ENCODE measurements at regions not wholly inside any gene's neighbourhood (a gene's known extent, or its start where the extent isn't known, plus 50 kb on each side); places are given as distances from the start of the nearest gene placed in this dataset.

DNA sequence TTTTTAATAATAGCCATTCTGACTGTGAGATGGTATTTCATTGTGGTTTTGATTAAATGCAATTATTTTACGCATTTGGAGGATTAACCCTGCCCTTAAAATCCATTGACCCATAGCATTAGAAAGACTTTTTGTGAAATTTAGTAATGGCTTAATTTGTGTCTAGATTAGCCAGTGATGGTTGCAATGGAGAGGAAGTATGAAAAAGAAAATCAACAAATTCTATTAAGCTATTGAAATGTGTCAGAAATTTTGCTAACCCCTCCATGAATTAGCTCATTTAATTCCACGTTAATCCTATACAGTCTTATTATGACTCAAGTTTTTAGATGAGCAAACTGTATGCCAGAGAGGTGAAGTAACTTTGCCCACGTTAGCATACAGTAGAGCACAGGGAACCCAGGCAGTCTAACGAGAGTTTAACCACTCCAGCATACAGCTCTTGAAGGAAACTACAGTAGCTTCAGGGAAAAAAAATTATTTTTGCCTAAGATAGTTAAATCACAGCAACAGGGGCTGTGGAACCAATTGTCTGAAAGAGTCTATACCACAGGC, 158.2 kb upstream of the PPP2R2B start:
- DNase-seq (ENCODE audit: low read depth in 2 of 3, low spot score in 1 of 3), result no peak

DNA sequence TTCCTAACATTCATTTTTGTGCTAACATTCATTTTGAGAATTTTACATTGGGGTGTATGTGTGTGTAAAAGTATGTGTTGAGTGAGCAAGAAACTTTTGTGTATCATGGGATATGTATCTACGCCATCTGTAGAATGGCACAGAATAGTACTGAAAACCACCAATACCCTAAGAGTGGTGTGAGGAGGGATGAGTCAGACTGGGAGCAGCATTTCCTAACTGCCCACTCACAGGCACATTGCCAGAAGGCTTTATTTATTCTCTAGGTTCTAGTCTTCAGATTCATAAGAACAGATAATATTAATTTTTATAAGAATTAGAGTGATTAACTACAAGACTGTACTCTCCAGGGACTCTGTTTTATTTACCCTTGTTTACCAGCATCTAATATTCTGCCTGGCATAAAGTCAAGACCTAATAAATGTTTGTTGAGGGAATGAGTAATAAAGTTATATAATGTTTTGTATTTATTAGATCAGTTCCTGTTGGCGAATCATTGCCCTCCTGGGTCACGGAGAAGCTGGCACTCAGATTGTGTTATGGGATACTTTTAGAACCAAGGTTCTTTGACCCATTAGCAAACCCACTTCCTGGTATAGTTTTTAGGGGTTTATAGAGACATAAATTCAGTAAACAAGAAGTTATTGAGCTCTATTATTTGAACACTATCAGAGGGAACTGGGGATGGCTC, 159.1 kb upstream of the PPP2R2B start:
- DNase-seq (ENCODE audit: low read depth in 2 of 3, low spot score in 1 of 3), result no peak

- DNase-seq (ENCODE audit: low read depth in 2 of 3, low spot score in 1 of 3), result no peak
Measured at GRCh38 chr5:147040856-147041255, 162.3 kb upstream of the PPP2R2B start.

DNA sequence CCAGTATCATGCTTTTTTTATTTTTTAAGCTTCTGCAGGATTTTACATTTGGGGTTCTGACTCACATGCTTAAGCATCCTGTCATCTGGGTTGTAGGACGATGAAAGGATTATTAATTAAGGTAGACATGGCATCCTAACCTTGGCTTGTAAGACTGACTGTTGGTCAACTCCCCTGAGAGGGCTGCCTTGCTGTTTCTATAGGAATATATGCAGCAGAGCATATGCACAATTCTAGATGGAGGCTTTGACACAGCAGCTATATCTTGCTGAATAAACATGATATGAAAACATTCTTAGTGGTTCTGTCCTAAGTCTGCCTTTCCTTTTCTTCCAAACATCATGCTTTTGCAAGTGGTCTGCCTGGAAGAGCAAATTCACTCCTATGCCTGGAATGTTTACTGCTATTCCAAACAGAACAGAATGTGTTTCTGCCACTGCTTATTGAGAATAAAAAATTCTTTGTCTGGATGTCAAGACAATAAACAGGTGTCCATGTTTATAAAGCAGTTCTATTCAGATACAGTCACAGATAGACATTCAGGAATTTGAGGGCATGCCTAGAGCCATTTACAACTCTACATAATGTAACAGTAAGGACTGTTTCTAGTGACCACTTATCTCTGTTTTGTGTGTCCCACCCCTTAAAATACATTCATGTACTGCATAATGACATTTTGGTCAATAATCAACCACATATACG, 166.2 kb upstream of the PPP2R2B start:
- no peak for DNase-seq (ENCODE audit: low read depth in 2 of 3, low spot score in 1 of 3)

GRCh38 chr5:147045290-147045689, 166.7 kb upstream of the PPP2R2B start:
- no peak for DNase-seq (ENCODE audit: low read depth in 2 of 3, low spot score in 1 of 3)

- DNase-seq (ENCODE audit: low read depth in 2 of 3, low spot score in 1 of 3), result no peak
Measured at GRCh38 chr5:147046281-147046680, 167.7 kb upstream of the PPP2R2B start.

GRCh38 chr5:147046894-147047293, 168.3 kb upstream of the PPP2R2B start:
- no peak for DNase-seq (ENCODE audit: low read depth in 2 of 3, low spot score in 1 of 3)

DNA sequence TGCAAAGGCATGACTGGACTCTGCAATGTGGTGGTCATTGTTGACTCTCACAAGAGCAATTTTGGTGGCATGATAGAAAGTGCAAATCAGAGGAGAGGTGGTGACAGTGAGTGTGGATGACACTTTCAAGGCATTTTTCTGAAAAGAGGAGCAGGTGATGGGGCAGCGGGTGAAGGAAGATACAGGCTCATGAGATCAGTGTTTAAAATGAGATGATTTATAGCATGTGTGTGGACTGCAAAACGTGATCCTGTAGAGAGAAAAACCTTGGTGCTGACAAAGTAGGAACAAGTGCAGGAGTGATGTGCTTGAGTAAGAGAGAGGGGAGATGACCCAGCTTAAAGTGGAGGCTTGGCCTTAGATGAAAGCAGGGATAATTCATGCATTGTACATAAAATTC, 171.2 kb upstream of the PPP2R2B start:
- DNase-seq (ENCODE audit: low read depth in 2 of 3, low spot score in 1 of 3), result no peak

- no peak for DNase-seq (ENCODE audit: low read depth in 2 of 3, low spot score in 1 of 3)
Measured at GRCh38 chr5:147050172-147050571, 171.6 kb upstream of the PPP2R2B start.

GRCh38 chr5:147051193-147051592, 172.6 kb upstream of the PPP2R2B start:
- DNase-seq (ENCODE audit: low read depth in 2 of 3, low spot score in 1 of 3), result no peak

- no peak for DNase-seq (ENCODE audit: low read depth in 2 of 3, low spot score in 1 of 3)
Measured at GRCh38 chr5:147052519-147052918, 174.0 kb upstream of the PPP2R2B start.

GRCh38 chr5:147055089-147055826, 176.7 kb upstream of the PPP2R2B start:
- no peak for DNase-seq (ENCODE audit: low read depth in 2 of 3, low spot score in 1 of 3)

GRCh38 chr5:147055850-147056566, 177.5 kb upstream of the PPP2R2B start:
- no peak for DNase-seq (ENCODE audit: low read depth in 2 of 3, low spot score in 1 of 3)

DNA sequence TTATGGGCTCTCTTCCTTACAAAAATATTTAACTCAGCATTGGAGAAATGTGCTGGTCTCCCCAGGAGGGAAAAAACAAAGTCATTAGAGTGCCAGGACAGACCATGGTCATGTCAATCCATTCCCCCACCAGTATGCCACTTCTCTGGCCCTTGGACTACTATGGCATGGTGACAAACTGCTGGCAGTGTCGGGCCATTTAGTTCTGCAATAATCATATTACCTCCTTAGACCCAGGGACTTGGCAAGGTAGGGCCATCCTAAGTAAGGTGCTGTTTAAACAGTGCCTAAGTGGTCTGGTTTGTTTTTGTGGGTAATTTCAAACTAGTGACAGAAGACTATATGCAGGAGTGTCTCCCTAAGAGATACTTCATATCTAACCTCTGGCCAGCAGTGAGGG, 177.8 kb upstream of the STK32A start:
- DNase-seq (ENCODE audit: low read depth in 2 of 3, low spot score in 1 of 3), result no peak

DNA sequence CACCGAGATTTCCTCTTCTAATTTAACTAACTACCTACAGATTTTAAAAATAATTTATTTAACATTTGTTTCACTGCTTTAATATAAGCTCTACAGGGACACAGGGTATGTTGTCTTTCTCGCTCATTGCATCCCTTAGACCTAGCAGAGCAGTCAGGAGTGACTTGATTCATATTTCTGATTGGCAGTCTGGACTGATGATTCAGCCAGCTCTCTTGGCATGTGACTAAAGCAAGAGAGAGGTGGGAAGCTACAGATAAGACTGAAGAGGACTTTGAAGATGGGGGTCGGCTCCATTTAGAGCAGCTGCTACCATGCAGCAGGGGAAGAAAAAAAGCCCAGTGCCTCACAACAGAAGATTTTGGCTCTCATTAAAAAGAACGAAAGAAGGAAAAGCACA, 173.4 kb upstream of the STK32A start:
- no peak for DNase-seq (ENCODE audit: low read depth in 2 of 3, low spot score in 1 of 3)

GRCh38 chr5:147062427-147062826, 172.4 kb upstream of the STK32A start:
- no peak for DNase-seq (ENCODE audit: low read depth in 2 of 3, low spot score in 1 of 3)

DNA sequence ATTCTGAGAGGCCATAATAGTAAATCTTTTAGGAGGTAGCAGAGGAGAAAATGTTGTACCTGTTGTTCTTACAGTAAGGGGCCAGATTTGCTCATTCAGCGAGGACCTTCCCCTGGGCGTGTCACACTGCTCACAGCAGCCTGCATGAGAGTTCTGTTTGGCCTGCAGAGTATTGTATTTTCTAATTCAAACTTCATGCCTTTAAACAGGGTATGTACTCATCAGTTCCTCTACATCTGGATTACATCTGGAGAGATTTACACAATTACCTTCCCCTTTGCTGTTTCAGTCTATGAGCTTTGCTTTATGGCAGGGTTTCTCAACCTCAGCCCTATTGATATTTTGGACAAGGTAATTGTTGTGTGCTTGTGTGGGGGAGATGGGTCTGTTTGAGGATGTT, 170.9 kb upstream of the STK32A start:
- no peak for DNase-seq (ENCODE audit: low read depth in 2 of 3, low spot score in 1 of 3)

- no peak for DNase-seq (ENCODE audit: low read depth in 2 of 3, low spot score in 1 of 3)
Measured at GRCh38 chr5:147065071-147065470, 169.8 kb upstream of the STK32A start.

GRCh38 chr5:147068998-147069397, 165.8 kb upstream of the STK32A start:
- no peak for DNase-seq (ENCODE audit: low read depth in 2 of 3, low spot score in 1 of 3)

- DNase-seq (ENCODE audit: low read depth in 2 of 3, low spot score in 1 of 3), result no peak
Measured at GRCh38 chr5:147072622-147073021, 162.2 kb upstream of the STK32A start.

DNA sequence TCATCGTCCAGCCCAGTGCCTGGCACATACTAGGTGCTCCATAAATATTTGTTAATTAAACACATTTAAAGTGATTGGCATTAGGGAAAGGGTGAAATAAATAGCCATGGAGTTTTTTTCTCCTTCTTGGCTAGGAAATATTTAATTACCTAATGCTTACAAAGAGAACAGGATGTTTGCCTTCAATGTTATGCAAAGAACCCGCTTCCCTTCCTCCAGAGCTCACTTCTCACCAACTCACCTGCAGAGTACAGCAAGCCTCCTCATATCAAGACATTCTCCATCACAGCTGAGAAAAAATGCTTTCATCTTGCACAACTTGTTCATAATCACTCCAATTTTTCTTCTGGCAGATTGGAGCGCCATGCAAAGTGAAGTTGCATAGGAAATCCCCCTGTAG, 161.7 kb upstream of the STK32A start:
- DNase-seq (ENCODE audit: low read depth in 2 of 3, low spot score in 1 of 3), result no peak
